Epithelial cell of proximal tubule (primary cell): ENCODE measurements at regions not wholly inside any gene's neighbourhood (a gene's known extent, or its start where the extent isn't known, plus 50 kb on each side); places are given as distances from the start of the nearest gene placed in this dataset.

Experiments used
- DNase-seq: peaks from one replicate; pipeline ENCODE4 v3.0.0-alpha.2; 2011; ENCODE audit warnings: low read depth
- H3K4me3 ChIP-seq: 2 replicates; pipeline ENCODE4 v1.5.1; 2011; ENCODE audit warnings: low read depth, mild to moderate bottlenecking, low read length
- TF ChIP-seq, protein P1 (sequence below): conservative IDR thresholded peaks from 2 replicates; pipeline ENCODE4 v1.5.1; 2012; ENCODE audit warnings: low read depth, mild to moderate bottlenecking, low read length

DNA sequence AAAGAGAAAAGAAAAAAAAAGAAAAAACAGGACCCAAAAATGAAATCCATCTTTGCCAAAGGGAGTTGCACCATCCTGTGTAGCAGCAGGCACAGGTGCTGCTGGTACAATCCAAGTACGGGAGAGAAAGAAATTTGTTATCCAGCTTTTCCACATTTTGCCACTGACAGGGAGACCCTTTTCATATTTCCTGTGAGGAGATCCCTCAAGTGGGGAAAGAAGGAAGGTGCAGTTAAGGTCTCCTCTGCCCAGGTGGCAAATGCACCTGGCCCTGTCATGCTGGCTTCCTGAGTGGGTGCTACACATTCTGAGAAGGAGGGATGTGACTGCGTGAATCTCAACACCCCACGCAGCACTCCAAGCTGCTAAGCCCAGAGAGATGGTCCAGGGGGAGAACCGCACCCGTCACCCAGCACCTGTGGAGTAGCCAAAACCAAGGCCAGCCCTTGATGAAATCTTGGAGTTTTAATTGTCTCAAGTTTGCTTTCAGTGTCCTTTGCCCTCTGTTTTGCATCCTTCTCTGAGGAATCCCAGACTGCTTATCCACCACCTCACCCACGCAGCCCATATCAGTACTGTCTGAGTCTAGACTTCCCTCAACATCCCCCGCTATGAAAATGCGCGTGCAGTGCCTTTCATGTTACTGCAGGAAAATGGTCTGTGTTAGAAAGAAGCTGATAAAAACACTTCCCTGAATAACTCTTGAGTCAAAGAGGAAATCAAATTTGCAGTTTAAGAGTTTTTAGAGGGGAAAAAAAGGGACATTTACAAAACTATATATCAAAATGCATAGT is 141.9 kb upstream of the THBS1 start:
- TF ChIP-seq, protein P1, sequence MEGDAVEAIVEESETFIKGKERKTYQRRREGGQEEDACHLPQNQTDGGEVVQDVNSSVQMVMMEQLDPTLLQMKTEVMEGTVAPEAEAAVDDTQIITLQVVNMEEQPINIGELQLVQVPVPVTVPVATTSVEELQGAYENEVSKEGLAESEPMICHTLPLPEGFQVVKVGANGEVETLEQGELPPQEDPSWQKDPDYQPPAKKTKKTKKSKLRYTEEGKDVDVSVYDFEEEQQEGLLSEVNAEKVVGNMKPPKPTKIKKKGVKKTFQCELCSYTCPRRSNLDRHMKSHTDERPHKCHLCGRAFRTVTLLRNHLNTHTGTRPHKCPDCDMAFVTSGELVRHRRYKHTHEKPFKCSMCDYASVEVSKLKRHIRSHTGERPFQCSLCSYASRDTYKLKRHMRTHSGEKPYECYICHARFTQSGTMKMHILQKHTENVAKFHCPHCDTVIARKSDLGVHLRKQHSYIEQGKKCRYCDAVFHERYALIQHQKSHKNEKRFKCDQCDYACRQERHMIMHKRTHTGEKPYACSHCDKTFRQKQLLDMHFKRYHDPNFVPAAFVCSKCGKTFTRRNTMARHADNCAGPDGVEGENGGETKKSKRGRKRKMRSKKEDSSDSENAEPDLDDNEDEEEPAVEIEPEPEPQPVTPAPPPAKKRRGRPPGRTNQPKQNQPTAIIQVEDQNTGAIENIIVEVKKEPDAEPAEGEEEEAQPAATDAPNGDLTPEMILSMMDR, result peak; percentile 39
- no peak for DNase-seq
- H3K4me3 ChIP-seq, result no peak overlapping the region

DNA sequence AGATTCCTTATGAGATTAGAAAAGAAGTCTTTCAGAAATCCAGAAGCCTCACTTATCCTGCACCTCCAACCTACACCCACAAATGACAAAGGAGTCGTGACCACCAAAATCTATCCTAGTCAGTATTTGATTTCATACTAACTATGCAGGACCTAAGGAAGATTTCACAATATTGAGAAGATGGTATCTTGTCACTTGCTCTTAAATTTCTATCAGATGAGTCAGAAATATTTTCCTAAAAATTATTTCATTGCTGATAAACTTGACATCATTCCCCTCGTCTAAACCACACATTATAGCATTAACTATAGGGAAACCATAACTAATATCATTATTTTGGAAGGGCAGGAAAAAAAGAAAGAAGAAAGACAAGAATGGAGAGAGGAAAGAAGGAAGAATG is 138.0 kb upstream of the THBS1 start:
- TF ChIP-seq, protein P1, result no peak
- no peak for DNase-seq
- no peak overlapping the region for H3K4me3 ChIP-seq

DNA sequence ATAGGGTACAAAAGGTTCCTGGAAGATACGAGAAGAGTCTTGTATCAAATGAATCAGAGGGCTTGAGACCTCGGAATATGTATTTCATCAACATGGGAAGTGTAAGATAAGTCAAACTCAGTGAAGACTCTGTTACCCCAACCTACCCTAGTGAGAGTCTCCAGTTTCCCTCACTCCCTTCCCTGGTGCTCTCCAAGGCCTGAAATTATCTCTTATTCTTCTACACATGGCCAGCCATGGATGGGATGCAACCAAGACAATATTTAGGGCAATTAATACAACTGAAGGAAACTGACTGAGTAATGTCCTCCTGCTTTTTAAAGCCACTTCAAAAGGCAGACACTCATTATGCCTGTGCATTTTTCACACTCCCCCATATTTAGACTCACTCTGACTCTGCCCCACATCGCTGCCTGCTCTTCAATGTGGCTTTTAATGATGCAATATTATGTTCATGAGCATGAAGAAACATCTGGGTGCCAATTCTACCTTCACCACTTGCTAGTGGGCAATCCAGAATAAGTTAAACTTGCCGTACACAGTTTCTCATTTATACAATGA is 137.1 kb upstream of the THBS1 start:
- TF ChIP-seq, protein P1, result no peak
- no peak for DNase-seq
- H3K4me3 ChIP-seq, result no peak overlapping the region

DNA sequence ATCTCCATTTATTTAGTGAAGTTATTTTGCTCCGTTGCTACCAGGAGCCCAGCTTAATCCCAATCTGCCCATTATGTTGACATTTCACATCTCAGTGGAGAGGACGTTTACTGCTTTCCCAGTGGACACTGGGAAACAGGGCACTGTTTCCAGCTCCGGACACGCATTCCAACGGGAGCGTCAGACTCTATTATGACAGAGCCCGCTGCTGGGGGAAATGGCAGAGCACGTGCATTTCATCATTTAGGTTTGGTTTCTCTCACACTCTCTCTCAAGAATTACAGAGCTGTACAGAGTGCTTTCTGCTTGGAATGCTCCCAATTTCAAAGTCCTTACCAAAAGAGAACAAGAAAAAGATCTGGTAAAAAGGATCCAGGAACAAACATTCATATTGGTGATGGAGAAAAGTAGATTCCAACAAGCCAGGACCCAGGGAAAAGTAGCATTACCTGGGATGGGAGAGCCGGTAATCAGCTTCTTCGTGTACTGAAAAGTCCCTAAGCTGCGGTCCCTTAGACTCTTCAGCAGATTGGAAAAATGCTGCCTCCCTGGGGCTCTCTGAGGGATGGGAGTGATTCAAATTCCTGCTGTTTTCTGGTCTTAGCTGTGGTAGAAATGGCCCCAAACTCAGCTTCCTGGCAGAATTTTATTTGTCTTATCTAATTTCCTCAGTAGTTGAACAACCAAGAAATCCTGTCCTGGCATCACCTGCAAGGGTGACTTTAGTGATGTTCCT is 136.0 kb upstream of the THBS1 start:
- TF ChIP-seq, protein P1, result no peak
- no peak for DNase-seq
- H3K4me3 ChIP-seq, result no peak overlapping the region

DNA sequence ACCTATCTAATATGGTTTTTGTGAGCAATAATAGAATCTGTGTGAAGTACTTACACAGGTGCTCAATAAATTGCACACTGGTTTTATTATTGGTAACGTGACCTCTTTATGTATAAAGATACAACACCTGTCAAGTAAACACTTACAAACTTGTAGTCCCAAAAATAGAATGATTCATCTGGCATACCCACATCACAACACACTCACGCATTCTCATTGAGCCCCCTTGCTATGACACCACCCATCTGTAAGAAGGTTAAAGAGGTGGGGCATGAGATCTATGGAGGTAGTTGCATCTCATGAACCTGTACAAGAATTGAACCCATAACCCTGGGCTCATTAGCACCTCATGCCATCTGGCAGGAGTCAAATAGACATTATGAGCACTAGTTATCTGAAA is 134.9 kb upstream of the THBS1 start:
- DNase-seq, result no peak
- H3K4me3 ChIP-seq, result no peak overlapping the region
- TF ChIP-seq, protein P1, result no peak

DNA sequence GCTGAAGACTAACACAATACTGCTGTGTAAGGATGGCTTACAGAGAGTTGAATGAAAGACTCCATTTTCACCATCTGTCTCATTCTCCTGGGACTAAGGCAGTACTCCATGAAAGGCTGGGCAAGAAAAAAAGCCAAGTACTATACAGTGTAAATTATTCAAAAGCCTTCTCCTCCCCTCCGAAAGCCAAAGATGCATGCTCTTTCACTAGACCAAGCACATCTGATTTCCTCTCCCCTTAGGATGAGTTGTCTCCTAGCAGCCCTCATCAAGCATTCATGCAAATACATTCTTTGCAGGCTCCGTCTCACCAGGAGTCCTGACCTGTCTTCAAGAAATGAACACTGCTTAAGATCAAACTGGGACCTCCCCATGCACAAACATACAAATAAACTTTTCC is 133.5 kb upstream of the THBS1 start:
- DNase-seq, result no peak
- TF ChIP-seq, protein P1, result no peak
- no peak overlapping the region for H3K4me3 ChIP-seq
